ENCODE measurements at regions not wholly inside any gene's neighbourhood (a gene's known extent, or its start where the extent isn't known, plus 50 kb on each side); places are given as distances from the start of the nearest gene placed in this dataset.

DNA sequence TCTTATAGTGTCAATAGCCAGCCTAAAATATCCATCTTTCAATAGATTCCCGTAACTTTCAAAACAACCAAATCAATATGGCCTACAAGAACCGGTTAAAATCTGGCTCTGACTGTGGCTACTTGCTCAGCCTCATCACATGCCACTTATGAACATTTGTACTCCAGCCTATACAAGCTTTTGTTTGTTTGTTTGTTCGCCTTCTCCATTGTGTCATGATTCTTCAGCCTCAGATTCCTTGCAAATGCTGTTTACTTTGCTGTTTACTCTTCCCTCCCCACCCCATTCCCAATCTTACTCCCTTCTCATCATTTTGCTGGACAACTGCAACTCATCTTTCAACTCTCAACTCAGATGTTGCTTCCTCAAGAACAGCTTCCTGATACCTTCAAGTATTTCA, 161.2 kb downstream of the CAPZA3 start:
- TF ChIP-seq, protein P1, sequence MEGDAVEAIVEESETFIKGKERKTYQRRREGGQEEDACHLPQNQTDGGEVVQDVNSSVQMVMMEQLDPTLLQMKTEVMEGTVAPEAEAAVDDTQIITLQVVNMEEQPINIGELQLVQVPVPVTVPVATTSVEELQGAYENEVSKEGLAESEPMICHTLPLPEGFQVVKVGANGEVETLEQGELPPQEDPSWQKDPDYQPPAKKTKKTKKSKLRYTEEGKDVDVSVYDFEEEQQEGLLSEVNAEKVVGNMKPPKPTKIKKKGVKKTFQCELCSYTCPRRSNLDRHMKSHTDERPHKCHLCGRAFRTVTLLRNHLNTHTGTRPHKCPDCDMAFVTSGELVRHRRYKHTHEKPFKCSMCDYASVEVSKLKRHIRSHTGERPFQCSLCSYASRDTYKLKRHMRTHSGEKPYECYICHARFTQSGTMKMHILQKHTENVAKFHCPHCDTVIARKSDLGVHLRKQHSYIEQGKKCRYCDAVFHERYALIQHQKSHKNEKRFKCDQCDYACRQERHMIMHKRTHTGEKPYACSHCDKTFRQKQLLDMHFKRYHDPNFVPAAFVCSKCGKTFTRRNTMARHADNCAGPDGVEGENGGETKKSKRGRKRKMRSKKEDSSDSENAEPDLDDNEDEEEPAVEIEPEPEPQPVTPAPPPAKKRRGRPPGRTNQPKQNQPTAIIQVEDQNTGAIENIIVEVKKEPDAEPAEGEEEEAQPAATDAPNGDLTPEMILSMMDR (conservative IDR thresholded peaks at IDR 0.05; ENCODE audit: low read length), result no peak
- TF ChIP-seq EZH2phosphoT487 (IDR thresholded peaks at IDR 0.05; ENCODE audit: borderline replicate concordance), result no peak

All from Loucy (cell line).